ENCODE measurements at regions not wholly inside any gene's neighbourhood (a gene's known extent, or its start where the extent isn't known, plus 50 kb on each side); places are given as distances from the start of the nearest gene placed in this dataset.

DNA sequence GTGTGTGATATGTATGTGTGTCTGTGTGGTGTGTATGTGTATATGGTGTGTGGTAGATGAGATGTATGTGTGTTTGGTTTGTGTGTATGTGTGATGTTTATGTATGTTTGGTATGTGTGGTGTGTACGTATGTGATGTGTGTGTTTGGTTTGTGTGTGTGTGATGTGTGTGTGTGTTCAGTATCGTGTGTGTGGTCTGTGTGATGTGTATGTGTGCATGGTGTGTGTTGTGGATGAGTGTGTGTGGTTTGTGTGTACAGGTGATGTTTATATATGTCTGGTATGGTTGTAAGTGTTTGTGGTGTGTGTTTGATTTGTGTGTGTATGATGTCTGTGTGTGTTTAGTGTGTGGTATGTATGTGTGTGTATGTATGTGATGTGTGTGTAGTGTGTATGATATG is 199.4 kb downstream of the SUDS3 start:
- TF ChIP-seq, protein P1, sequence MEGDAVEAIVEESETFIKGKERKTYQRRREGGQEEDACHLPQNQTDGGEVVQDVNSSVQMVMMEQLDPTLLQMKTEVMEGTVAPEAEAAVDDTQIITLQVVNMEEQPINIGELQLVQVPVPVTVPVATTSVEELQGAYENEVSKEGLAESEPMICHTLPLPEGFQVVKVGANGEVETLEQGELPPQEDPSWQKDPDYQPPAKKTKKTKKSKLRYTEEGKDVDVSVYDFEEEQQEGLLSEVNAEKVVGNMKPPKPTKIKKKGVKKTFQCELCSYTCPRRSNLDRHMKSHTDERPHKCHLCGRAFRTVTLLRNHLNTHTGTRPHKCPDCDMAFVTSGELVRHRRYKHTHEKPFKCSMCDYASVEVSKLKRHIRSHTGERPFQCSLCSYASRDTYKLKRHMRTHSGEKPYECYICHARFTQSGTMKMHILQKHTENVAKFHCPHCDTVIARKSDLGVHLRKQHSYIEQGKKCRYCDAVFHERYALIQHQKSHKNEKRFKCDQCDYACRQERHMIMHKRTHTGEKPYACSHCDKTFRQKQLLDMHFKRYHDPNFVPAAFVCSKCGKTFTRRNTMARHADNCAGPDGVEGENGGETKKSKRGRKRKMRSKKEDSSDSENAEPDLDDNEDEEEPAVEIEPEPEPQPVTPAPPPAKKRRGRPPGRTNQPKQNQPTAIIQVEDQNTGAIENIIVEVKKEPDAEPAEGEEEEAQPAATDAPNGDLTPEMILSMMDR (IDR thresholded peaks at IDR 0.05; ENCODE audit: extremely low read depth, missing control alignments): no peak
- DNase-seq (ENCODE audit: low spot score): no peak

DNA sequence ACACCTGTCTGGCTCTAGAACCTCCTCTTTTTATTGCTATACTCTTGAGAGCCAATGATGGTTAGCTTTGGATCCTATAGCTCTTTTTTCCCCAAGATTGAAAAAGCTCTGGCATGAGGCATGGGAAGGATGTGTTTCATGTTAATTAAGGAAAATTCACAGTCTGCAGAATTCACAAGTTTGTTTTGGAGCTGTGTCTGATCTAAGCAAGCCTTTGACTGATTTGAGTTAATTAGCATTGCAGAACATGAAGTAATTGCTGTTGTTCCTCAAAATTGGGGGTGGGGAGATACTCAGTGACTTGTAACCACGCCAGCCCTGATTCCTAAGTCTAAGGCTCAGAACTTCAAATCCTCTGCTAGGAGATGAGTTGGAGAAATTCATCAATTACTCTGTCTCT is 205.0 kb downstream of the SUDS3 start:
- TF ChIP-seq, protein P1 (IDR thresholded peaks at IDR 0.05; ENCODE audit: extremely low read depth, missing control alignments): no peak

DNA sequence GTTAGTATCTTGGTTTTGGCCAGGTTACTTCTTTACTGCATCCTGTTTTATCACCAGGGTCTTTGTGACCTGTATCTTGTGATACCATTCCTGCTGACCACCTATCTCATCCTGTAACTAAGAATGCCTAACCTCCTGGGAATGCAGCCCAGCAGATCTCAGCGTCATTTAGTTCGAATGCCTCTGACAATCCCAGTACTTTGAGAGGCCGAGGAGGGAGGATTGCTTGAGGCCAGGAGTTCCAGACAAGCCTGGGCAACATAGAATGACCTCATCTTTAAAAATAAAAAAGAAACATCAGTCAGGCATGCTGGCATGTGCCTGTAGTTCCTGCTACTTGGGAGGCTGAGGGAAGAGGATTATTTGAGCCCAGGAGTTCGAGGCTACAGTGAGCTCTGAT is 206.5 kb downstream of the SUDS3 start:
- TF ChIP-seq, protein P1 (IDR thresholded peaks at IDR 0.05; ENCODE audit: extremely low read depth, missing control alignments): no peak
- no peak for DNase-seq (ENCODE audit: low spot score)

More for the DNA sequence above, 205.0 kb downstream of the SUDS3 start:
- DNase-seq (ENCODE audit: low spot score): no peak

DNA sequence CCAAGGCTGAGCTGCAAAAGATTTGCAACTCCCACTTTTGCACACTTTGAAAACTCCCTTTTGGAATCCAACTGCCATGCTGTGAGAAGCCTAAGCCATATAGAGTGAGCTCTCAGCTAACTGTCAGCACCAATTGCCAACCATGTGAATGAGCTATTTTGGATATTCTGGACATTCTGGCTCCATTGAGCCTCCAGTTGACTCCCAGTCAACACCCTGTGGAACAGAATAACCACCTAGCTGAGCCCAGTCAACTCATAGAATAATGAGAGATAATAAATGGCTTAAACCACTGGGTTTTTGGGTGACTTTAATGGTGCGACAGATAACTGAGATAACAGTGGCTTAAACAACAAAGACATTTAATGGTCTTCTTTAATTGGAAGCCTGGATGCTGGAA is 210.1 kb downstream of the SUDS3 start:
- TF ChIP-seq, protein P1 (IDR thresholded peaks at IDR 0.05; ENCODE audit: extremely low read depth, missing control alignments): no peak
- no peak for DNase-seq (ENCODE audit: low spot score)

DNA sequence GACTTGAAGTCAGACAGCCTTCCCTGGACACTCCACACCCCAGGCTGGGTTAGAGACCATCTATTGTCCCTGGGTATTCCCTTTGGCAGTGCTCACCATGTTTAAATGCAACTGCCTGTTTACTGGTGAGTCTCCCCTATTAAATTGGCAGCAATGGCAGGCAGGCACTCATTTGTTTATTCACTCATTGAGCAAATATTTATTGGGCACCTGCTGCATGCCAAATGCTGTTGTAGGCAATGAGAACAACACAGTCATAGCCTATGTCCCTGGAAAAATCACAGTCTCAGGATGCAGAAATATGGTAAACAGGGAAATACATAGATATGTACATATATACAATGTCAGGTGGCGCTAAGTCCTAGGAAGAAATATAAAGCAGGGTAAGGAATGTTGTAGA is 212.8 kb downstream of the SUDS3 start:
- TF ChIP-seq, protein P1 (IDR thresholded peaks at IDR 0.05; ENCODE audit: extremely low read depth, missing control alignments): no peak
- no peak for DNase-seq (ENCODE audit: low spot score)

DNA sequence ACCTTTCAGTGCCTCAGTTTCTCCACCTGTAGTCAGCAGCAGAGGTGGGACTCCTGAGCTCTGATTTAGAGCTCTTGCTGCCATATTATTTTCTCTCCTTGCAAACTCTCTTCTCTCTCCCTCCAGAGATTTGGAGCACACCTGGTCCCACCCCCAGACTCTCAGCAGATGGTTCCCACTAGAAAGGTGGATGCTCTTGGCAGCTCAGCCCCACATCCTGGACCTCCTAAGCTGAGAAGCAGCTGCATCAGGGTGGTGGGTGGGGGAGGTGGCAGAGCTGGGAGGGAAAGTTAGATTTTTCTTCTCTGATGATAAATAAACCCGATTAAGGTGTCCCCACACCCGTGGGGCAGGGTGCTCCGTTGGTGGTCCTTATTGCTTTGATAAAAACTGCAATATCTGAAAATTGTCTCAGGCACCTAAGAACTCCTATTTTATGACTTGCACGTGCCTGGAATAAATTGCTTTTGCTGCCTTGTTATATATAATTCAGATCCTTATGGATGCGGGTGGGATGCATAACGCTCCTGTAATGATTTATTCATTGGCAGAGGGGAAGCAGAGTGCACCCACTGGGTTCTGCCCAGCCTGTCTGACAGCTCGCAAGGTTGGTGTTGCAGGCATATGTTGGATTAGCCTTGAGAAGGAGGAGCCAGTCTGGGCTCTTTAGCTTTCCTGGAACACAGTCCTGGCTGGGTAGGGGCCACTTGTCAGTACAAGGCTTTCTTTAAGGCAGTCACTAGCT is 214.2 kb downstream of the SUDS3 start:
- TF ChIP-seq, protein P1 (IDR thresholded peaks at IDR 0.05; ENCODE audit: extremely low read depth, missing control alignments): no peak
- DNase-seq (ENCODE audit: low spot score): no peak

DNA sequence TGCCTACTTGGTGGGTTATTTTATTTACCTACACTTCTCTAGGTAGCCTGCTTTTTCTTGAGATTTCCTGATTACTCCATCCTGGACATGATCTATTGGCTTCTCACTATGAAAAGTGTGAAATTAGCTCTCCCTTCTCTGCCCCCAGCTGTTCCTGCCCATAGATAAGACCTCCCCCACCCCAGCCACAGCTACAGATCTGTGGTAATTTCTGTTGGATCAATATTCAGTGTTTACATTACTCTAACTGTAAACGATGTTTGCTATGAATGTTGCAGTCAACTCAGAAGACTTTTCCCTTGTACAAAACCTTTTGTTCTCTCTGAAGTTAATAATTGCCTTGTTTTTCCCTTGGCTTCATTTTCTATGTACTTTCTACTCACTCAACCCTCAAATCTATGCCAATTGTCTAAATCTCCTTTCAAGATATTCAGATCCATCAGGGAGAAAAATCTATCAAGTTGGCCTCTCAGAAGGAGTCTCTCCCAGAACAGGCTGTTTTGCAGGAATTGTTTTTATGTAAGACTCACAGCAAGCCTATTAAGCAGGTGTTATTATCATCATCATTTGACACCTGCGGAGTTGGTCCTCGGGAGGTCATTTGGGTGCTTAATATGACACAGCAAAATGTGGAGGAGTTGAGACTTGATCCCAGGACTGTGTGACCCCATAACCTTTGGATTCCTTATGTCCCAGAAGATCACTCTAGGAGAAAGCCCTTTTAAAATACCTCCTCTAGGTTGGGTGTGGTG is 227.4 kb downstream of the SUDS3 start:
- TF ChIP-seq, protein P1 (IDR thresholded peaks at IDR 0.05; ENCODE audit: extremely low read depth, missing control alignments): no peak
- DNase-seq (ENCODE audit: low spot score): no peak

Measured in GM20000 (cell line).